HG03342 (cell line): ENCODE measurements at regions not wholly inside any gene's neighbourhood (a gene's known extent, or its start where the extent isn't known, plus 50 kb on each side); places are given as distances from the start of the nearest gene placed in this dataset.
"Not testable (repeated sequence)": the region's sequence is repeated elsewhere in the genome, so short reads cannot be mapped to it uniquely, and the experiment has no call there.

Experiments
- ATAC-seq: cut with Tn5 transposase; IDR thresholded peaks from one replicate; pipeline ENCODE4 v1.9.1; 2021; ENCODE audit warnings: mild to moderate bottlenecking, moderate library complexity; ENCODE audit not compliant: unreplicated experiment

GRCh38 chrX:11022588-11022987, 88.5 kb upstream of the HCCS start:
- not testable (repeated sequence) for ATAC-seq

- ATAC-seq, result no peak
Measured at GRCh38 chrX:11039926-11040325, 71.2 kb upstream of the HCCS start.

GRCh38 chrX:11040405-11040804, 70.7 kb upstream of the HCCS start:
- no peak for ATAC-seq

- ATAC-seq, result no peak
Measured at GRCh38 chrX:11040996-11041395, 70.1 kb upstream of the HCCS start.

GRCh38 chrX:11050013-11050412, 61.1 kb upstream of the HCCS start:
- no peak for ATAC-seq

GRCh38 chrX:11053351-11053750, 57.8 kb upstream of the HCCS start:
- ATAC-seq, result no peak

GRCh38 chrX:11056322-11057176, 54.6 kb upstream of the HCCS start:
- no peak for ATAC-seq

GRCh38 chrX:11059933-11060332, 51.2 kb upstream of the HCCS start:
- no peak for ATAC-seq
